Large intestine (tissue), 3 donors: ENCODE measurements at regions not wholly inside any gene's neighbourhood (a gene's known extent, or its start where the extent isn't known, plus 50 kb on each side); places are given as distances from the start of the nearest gene placed in this dataset.
A peak's percentile ranks its signal among the peaks of the same experiment; 100 is the strongest.

Source experiments
- DNase-seq, 2 donors: peaks; one replicate each; pipeline versions ENCODE4 v3.0.0 to v3.0.0-alpha.2; 2013
- H3K27ac ChIP-seq: one replicate; pipeline ENCODE4 v1.5.1; 2013; ENCODE audit warnings: low read length
- H3K27me3 ChIP-seq: 2 replicates; pipeline ENCODE4 v1.6.1; 2013; ENCODE audit warnings: low read length; ENCODE audit not compliant: control insufficient read depth, insufficient read depth
- H3K36me3 ChIP-seq: 2 replicates; pipeline ENCODE4 v1.6.1; 2013; ENCODE audit warnings: low read length; ENCODE audit not compliant: control insufficient read depth, insufficient read depth
- H3K4me1 ChIP-seq: one replicate; pipeline ENCODE4 v1.6.1; 2013; ENCODE audit warnings: low read length; ENCODE audit not compliant: control insufficient read depth, insufficient read depth
- H3K4me3 ChIP-seq: one replicate; pipeline ENCODE4 v1.5.1; 2013; ENCODE audit warnings: low read length
- H3K9me3 ChIP-seq: one replicate; pipeline ENCODE4 v1.6.1; 2013; ENCODE audit warnings: mild to moderate bottlenecking, low read depth, low read length, moderate library complexity; ENCODE audit not compliant: control insufficient read depth
- WGBS: methylation state at CpG from one replicate; pipeline ENCODE4 v1.1.5; 2013; ENCODE audit warnings: low lambda C conversion rate; ENCODE audit not compliant: insufficient coverage; 5-methylcytosine and 5-hydroxymethylcytosine counted together

DNA sequence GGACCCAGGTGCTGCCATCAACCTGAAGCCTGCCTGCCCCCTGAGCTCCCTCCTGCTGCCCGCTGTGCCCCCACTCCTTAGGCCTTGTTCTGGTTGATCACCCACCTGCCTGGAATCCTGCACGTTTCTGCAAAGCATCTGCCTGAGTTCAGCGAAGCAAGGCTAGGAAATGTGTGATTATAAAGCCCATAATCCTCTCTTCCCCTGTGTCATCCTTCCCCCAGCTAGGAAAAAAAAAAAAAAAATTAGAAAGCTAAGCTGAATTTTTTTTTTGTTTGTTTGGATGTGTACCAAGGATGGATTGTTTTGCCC is 93.2 kb downstream of the FOXA2 start:
- peak overlapping the region; percentile 72 for H3K27ac ChIP-seq
- no CpG with 5 or more reads among the region's 3 CpGs for WGBS
- no peak for DNase-seq
- H3K9me3 ChIP-seq: no peaks in the 10 kb centered on the region
- no peaks in the 10 kb centered on the region for H3K36me3 ChIP-seq
- H3K4me1 ChIP-seq: peaks cover 17% of the 10 kb centered on the region
- no peak overlapping the region for H3K4me3 ChIP-seq
- peaks cover 5% of the 10 kb centered on the region for H3K27me3 ChIP-seq

DNA sequence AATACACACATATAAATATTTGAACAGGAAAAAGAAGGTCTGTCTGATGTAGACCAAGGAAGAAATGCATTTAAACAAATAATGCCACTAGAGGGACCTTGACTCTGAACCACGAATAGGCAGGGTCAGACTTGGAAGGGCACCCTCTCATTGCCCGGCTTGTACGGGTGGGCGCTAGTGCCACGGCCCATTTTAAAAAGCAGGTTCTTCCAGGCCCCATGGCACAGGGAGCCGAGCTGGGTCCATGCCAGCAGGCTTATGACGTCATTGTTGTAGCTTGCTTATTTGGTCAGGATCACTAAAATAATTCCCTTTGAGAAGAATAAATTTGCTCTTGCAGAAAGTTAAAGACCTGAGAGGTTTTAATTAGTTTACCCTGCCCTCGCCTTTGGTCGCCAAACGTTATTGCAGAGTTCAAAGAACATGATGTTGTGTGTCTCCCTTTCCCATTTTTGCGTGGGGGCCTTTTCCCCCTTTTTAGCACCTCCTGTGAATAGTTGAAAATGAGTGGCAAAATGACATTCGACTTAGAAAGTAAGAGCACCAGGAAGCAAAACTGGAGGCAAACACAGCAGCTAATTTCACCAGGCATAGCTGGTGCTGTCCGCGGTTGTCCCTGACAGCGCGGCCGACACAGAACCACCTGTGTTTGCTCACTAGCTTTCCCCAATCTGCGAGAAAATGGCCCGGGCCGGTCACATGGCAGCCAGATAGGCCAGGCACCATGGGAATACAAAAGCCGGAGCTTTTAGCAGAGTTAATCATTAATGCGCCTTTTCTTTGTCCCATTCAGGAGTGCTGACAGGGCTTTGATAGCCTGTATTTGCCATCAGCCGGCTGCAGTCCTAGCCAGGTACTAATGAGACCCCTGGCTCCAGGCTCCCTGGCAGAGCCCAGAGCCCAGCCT is 93.8 kb downstream of the FOXA2 start:
- no CpG with 5 or more reads among the region's 23 CpGs for WGBS
- H3K4me3 ChIP-seq: no peak overlapping the region
- DNase-seq: peak; percentile 83 to 94

DNA sequence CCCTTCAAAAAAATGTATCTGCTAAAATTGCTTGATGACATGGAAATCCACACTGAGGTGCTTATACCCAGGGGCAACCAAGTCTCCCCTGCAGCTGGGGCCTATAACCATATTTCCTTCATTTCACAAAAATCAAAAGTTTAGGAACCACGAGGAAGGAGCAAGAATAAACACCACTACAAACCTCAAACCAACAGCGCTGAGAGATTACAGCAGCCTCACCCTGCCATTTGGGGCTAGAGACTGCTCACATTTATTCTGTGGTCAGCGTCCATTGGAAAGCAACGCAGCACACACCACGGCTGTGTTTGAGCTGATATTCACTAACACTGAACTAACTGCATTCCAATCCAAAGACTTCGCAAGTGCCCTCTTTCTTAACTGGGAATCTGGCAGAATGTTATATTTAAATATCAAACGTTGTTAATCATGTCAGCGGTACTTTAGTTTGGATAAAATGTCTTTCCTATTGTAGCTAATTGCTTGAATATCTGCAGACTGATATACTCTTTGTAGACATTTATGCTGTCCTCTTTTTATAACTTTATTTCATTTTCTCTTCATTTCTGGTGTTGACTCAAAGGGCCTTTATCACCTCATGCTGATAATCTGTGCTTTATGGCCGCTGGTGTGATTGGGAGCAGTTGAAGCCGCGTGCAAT is 94.6 kb downstream of the FOXA2 start:
- H3K4me1 ChIP-seq: peaks cover 17% of the 10 kb centered on the region
- no peak for DNase-seq
- no peak overlapping the region for H3K4me3 ChIP-seq
- peak overlapping the region; percentile 72 for H3K27ac ChIP-seq
- H3K9me3 ChIP-seq: no peaks in the 10 kb centered on the region
- H3K36me3 ChIP-seq: no peaks in the 10 kb centered on the region
- peaks cover 8% of the 10 kb centered on the region for H3K27me3 ChIP-seq
- 37% methylated on average over 2 of the region's 11 CpGs for WGBS

More for the DNA sequence above, 93.8 kb downstream of the FOXA2 start:
- peaks cover 17% of the 10 kb centered on the region for H3K4me1 ChIP-seq
- no peaks in the 10 kb centered on the region for H3K9me3 ChIP-seq
- peaks cover 7% of the 10 kb centered on the region for H3K27me3 ChIP-seq
- H3K27ac ChIP-seq: peak overlapping the region; percentile 72
- H3K36me3 ChIP-seq: no peaks in the 10 kb centered on the region

DNA sequence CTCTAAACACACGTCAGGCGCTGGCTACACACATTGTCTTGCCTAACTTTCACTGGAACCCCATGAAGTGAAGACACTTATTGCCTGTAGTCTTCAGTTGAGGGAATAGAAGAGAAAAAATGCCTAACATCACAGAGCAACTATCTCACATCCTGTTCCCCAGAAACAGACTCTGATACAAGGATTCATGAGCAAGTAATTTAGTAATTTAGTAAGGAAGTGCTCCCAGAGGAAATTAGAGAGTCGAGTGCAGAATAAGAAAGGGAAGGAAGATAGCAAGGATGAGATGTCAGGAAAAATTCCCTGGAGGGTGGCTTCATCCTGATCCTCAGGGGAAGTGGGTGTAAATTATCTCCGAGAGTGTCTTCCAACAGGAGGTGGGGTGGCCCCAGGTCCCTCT is 104.0 kb downstream of the FOXA2 start:
- Histone ChIP-seq H3K9me3 (no peaks in the 10 kb centered on the region), H3K4me1 (no peaks in the 10 kb centered on the region), H3K36me3 (no peaks in the 10 kb centered on the region), H3K27me3 (peaks cover 26% of the 10 kb centered on the region), H3K4me3 (no peak overlapping the region), H3K27ac (no peak overlapping the region)
- no CpG with 5 or more reads among the region's 4 CpGs for WGBS
- no peak for DNase-seq

DNA sequence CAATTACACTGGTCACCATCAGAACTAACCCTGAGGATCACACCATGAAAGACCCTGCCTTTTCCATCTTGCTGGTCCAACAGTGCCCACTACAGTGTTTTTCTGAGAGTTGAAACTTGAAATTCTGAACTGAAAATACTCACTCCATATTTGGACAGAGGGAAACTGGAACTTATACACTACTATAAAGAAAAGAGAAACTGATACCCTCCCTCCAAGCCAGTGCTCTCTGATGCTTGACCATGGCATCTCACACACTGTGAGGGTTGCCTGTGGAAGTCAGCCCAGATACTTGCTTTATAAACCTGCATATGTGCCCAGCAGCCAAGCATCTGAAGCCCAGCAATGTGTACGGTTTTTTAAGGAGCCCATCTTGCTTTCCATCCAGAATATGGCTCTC is 108.7 kb downstream of the FOXA2 start:
- no peak for DNase-seq
- H3K9me3 ChIP-seq: no peaks in the 10 kb centered on the region
- H3K4me1 ChIP-seq: no peaks in the 10 kb centered on the region
- no CpG with 5 or more reads among the region's 1 CpG for WGBS
- H3K36me3 ChIP-seq: no peaks in the 10 kb centered on the region
- H3K27me3 ChIP-seq: peaks cover 13% of the 10 kb centered on the region
- H3K4me3 ChIP-seq: no peak overlapping the region
- H3K27ac ChIP-seq: no peak overlapping the region

DNA sequence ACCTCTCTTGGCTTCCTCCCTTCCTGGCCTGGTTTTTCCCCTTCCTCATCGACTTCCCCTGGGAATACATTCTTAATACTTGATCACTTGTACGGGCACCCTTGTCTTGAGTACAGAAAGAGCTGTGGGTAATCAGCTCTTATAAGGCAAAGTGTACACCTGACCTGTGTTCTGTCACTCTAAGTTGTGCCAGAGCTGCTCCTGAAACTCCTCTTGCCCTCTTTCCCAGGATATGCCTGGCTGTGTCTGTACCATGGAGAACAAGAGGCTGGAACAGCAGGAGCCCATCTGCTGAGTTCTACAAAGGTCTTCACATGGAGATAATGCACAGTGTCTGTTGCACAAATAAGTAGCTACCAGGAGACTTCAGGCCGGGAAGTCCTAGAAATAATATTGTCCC is 110.1 kb downstream of the FOXA2 start:
- Histone ChIP-seq H3K27me3 (peaks cover 7% of the 10 kb centered on the region), H3K4me3 (no peak overlapping the region), H3K4me1 (no peaks in the 10 kb centered on the region), H3K36me3 (no peaks in the 10 kb centered on the region), H3K9me3 (no peaks in the 10 kb centered on the region), H3K27ac (no peak overlapping the region)
- no CpG with 5 or more reads among the region's 3 CpGs for WGBS
- no peak for DNase-seq

DNA sequence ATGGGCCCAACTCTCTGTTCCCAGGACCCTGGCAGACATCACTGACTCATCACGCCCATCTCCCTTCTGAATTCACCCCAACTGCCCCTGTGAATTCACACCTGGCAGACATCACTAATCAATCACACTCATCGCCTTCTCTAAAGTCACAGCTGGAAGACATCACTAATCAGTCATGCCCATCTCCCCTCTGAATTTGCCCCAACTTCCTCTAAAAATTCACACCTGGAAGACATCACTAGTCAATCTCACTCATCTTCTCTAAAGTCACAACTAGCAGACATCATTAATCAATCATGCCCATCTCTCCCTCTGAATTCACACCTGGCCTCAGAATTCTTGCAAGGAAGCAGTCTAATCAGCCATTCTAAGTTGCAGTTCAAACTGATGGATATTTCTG is 111.1 kb downstream of the FOXA2 start:
- Histone ChIP-seq H3K36me3 (no peaks in the 10 kb centered on the region), H3K27me3 (peaks cover 7% of the 10 kb centered on the region), H3K9me3 (no peaks in the 10 kb centered on the region), H3K27ac (no peak overlapping the region), H3K4me1 (no peaks in the 10 kb centered on the region), H3K4me3 (no peak overlapping the region)
- DNase-seq: no peak
- WGBS: 100% methylated on average over 1 of the region's 2 CpGs

DNA sequence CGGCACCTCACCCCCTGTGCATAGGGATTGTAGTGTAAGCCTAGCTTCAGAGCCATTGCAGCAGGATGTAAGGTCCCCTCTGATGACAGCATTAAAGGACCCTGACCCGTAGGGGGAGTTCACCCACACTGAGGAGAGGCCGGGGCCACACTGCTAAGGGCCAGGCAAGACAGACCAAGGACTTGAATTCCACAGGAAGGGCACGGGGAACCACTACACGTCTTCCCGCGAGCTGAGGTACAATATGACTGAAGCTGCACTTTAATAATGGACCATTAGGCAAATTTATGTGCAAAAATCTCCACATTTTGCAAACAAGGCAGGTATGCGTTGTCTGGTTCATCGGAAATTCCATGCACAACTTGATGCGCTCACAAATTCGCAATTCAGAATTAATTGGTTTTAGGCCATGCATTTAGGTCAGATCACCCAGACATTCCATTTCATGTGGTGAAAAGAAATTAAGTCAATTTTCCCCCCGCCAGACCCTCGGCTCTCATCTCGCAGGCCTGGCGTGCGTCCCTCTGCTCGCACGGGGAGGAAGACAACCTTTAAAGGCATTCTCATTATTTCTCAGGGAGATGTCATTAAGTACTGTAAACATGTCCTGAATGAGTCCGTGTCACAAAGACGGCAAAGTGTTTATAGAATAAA is 111.8 kb downstream of the FOXA2 start:
- Histone ChIP-seq H3K9me3 (no peaks in the 10 kb centered on the region), H3K4me3 (no peak overlapping the region), H3K27ac (no peak overlapping the region), H3K27me3 (peaks cover 7% of the 10 kb centered on the region), H3K36me3 (no peaks in the 10 kb centered on the region), H3K4me1 (no peaks in the 10 kb centered on the region)
- WGBS: 96% methylated on average over 3 of the region's 20 CpGs
- DNase-seq: no peak

DNA sequence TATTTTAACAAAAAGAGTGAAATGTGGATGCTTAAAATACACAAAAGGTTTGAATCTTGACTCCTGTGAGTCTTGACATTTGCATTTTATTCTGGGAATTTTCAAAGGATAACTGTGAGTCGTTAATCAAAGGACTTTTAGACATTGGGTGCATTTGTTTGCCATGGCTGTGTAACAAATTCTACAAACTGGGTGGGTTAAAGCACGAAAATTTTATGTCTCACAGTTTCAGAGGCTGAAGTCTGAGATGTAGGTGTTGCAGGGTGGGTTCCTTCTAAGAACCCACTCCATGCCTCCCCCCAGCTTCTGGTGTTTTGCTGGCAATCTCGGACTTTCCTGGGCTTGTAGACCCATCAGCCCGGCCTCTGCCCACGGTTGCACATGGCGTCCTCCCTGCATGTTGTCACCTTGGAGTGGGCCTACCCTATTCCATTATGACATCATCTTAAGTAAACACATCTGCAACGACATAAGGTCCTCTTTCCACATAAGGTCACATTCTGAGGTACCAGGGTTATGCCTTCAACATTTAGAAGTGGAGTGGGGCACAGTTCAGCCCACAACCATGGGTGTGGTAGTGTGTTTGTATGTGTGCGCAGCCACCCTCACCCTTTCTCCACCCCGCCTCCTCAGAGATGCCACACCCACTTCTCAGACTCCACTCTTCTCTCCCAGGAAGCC is 113.1 kb downstream of the FOXA2 start:
- Histone ChIP-seq H3K27me3 (peaks cover 8% of the 10 kb centered on the region), H3K27ac (no peak overlapping the region), H3K9me3 (no peaks in the 10 kb centered on the region), H3K4me3 (no peak overlapping the region), H3K36me3 (no peaks in the 10 kb centered on the region), H3K4me1 (no peaks in the 10 kb centered on the region)
- DNase-seq: peak in 1 of 2 donors; percentile 18
- 56% methylated on average over 1 of the region's 9 CpGs for WGBS

DNA sequence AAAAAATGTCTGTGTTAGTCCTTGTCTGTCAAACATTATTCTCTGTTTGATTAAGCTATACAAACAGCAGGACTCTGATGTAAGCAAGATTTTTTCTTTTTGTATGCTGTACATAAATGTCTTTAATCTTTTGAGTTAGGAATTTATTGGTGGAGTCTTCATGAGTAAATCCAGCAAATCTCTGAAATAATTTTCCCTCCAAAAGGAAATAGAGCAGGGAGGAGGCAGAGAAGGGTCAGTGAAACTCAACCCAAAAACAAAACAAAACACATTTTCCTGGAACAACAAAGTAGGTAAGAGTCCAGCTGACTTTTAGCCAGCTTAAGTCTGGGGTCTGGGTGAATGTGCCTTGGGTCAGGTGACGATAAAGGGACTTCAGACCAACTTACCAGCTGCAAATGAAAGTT is 113.7 kb downstream of the FOXA2 start:
- Histone ChIP-seq H3K9me3 (no peaks in the 10 kb centered on the region), H3K4me1 (no peaks in the 10 kb centered on the region), H3K4me3 (no peak overlapping the region), H3K27ac (no peak overlapping the region), H3K27me3 (peaks cover 6% of the 10 kb centered on the region), H3K36me3 (no peaks in the 10 kb centered on the region)
- no CpG with 5 or more reads among the region's 1 CpG for WGBS
- no peak for DNase-seq
